B cell (primary cell): ENCODE measurements at regions not wholly inside any gene's neighbourhood (a gene's known extent, or its start where the extent isn't known, plus 50 kb on each side); places are given as distances from the start of the nearest gene placed in this dataset.

Experiments
- ATAC-seq: fragments of 200-7000 bp; cut with Tn5 transposase; one replicate; pipeline ENCODE4 v1.10.0; 2021; ENCODE audit warnings: low read depth, mild to moderate bottlenecking, moderate number of reproducible peaks, moderate library complexity
- CTCF ChIA-PET: fragments of 350-600 bp; sonication (Branson Sonifier 250); formaldehyde crosslinking; loops from one replicate; lab custom pipeline; 2021; ENCODE audit warnings: antibody characterized with exemption, inconsistent platforms; lab: Charles Lee
- POLR2A ChIA-PET: fragments of 350-600 bp; sonication (Branson Sonifier 250); formaldehyde crosslinking; loops from one replicate; lab custom pipeline; 2021; ENCODE audit warnings: antibody characterized with exemption; lab: Charles Lee
- DNase-seq: peaks from one replicate; pipeline ENCODE4 v3.0.0; 2013
- H2AFZ ChIP-seq: 2 replicates; pipeline ENCODE4 v1.6.1; 2012; ENCODE audit warnings: mild to moderate bottlenecking, low read depth, low read length; ENCODE audit not compliant: insufficient read depth, poor library complexity, severe bottlenecking
- H3K27ac ChIP-seq, 2 donors: 1 replicate in 1 of 2; 2 replicates in 1 of 2; pipeline ENCODE4 v1.5.1; 2012 to 2013; ENCODE audit warnings: low read length in 2 of 2, mild to moderate bottlenecking in 2 of 2, moderate library complexity in 1 of 2
- H3K27me3 ChIP-seq, 4 experiments: fragments of 200-600 bp in 1 of 4; sonication (generic) in 1 of 4; replicated peaks in 1 of 4; 1 replicate in 2 of 4; 2 replicates in 2 of 4; pipeline versions ENCODE4 v1.6.1 to v1.7.0; 2013 to 2016; ENCODE audit warnings: low read length in 3 of 4, mild to moderate bottlenecking in 2 of 4, mixed read lengths in 1 of 4, moderate library complexity in 1 of 4; ENCODE audit not compliant: insufficient read depth in 4 of 4, control insufficient read depth in 3 of 4; ENCODE audit errors: control extremely low read depth in 1 of 4
- H3K36me3 ChIP-seq, 2 experiments: replicated peaks in 1 of 2; 1 replicate in 1 of 2; 2 replicates in 1 of 2; pipeline versions ENCODE4 v1.6.1 to v1.7.1; 2013; ENCODE audit warnings: low read length in 1 of 2; ENCODE audit not compliant: insufficient read depth in 2 of 2, control insufficient read depth in 1 of 2; ENCODE audit errors: control extremely low read depth in 1 of 2, extremely low read depth in 1 of 2
- H3K4me1 ChIP-seq, 2 donors: fragments of 200-600 bp in 1 of 2; sonication (generic) in 1 of 2; 1 replicate in 1 of 2; 2 replicates in 1 of 2; pipeline versions ENCODE4 v1.5.1 to v1.6.1; 2013 to 2017; ENCODE audit warnings: low read length in 2 of 2; ENCODE audit not compliant: control insufficient read depth in 2 of 2, insufficient read depth in 2 of 2
- H3K4me2 ChIP-seq: replicated peaks from 2 replicates; pipeline ENCODE3; 2012; ENCODE audit warnings: mild to moderate bottlenecking, low read depth, low read length; ENCODE audit not compliant: poor library complexity, severe bottlenecking
- H3K4me3 ChIP-seq, 5 experiments: fragments of 200-600 bp in 1 of 5; sonication (generic) in 1 of 5; 1 replicate in 3 of 5; 2 replicates in 2 of 5; pipeline versions ENCODE4 v1.5.1 to v1.7.0; 2011 to 2016; ENCODE audit warnings: low read length in 4 of 5, mild to moderate bottlenecking in 4 of 5, low read depth in 2 of 5, control low read depth in 1 of 5, moderate library complexity in 1 of 5; ENCODE audit not compliant: insufficient read depth in 1 of 5; ENCODE audit errors: control extremely low read depth in 1 of 5, extremely low read depth in 1 of 5
- H3K79me2 ChIP-seq: fragments of 200-600 bp; sonication (generic); one replicate; pipeline ENCODE4 v1.6.0; 2016; ENCODE audit warnings: low read length; ENCODE audit not compliant: control insufficient read depth, insufficient read depth
- H3K9ac ChIP-seq: fragments of 200-600 bp; sonication (generic); 2 replicates; pipeline ENCODE4 v1.6.1; 2017; ENCODE audit warnings: mild to moderate bottlenecking, low read length, moderate library complexity
- H3K9me3 ChIP-seq, 3 donors: one replicate each; pipeline versions ENCODE4 v1.6.1 to v1.7.1; 2013; ENCODE audit warnings: low read length in 2 of 3; ENCODE audit not compliant: control insufficient read depth in 2 of 3, insufficient read depth in 1 of 3; ENCODE audit errors: control extremely low read depth in 1 of 3
- H4K20me1 ChIP-seq: 2 replicates; pipeline ENCODE4 v1.6.0; 2012; ENCODE audit warnings: mild to moderate bottlenecking, low read length; ENCODE audit not compliant: insufficient read depth, control insufficient read depth, poor library complexity, severe bottlenecking
- H3K27ac Mint-ChIP-seq: one replicate; pipeline ENCODE4 v1.8.0; 2021; ENCODE audit warnings: mixed read lengths
- H3K27me3 Mint-ChIP-seq: one replicate; pipeline ENCODE4 v1.8.0; 2021; ENCODE audit warnings: mixed read lengths
- H3K4me1 Mint-ChIP-seq: one replicate; pipeline ENCODE4 v1.8.0; 2021; ENCODE audit warnings: mixed read lengths
- H3K4me3 Mint-ChIP-seq: one replicate; pipeline ENCODE4 v1.8.0; 2021; ENCODE audit warnings: mixed read lengths
- H3K9me3 Mint-ChIP-seq: one replicate; pipeline ENCODE4 v1.8.0; 2022; ENCODE audit warnings: mixed read lengths; ENCODE audit not compliant: insufficient read depth
- EZH2 ChIP-seq: IDR thresholded peaks from 2 replicates; pipeline ENCODE4 v1.6.1; 2012; ENCODE audit warnings: borderline replicate concordance, low read depth, mild to moderate bottlenecking, moderate library complexity, low read length; ENCODE audit not compliant: insufficient read depth, poor library complexity, severe bottlenecking
- WGBS: methylation state at CpG from one replicate; pipeline ENCODE4 v1.1.5; 2013; ENCODE audit warnings: missing lambda C conversion rate; ENCODE audit not compliant: insufficient coverage; 5-methylcytosine and 5-hydroxymethylcytosine counted together
- intact Hi-C: fragments of 100-400 bp; cut with micrococcal nuclease; formaldehyde crosslinking; loops from one replicate; pipeline ENCODE4 v1.10.0; 2022
- TF ChIP-seq, protein P1 (sequence below): fragments of 200-600 bp; IDR thresholded peaks from one replicate; pipeline ENCODE4 v1.8.0; 2022; ENCODE audit warnings: antibody characterized with exemption, mild to moderate bottlenecking

DNA sequence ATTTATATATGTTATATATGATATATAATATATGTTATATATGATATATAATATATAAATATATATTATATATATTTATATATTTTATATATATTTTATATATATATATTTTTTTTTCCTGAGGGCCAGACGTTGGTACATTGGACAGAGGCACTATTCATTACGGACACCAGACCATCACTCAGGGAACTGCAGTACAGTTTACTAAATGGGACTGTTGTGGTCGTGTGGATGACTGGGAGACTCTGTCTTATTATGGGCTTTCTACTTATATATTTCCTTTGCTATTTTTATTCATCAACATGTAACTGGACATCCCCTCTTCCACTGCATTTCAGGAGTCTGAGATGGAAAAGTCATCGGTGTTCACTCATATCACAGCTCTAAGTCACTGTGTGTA is 87.1 kb upstream of the PRKCQ start:
- Mint-ChIP-seq H3K9me3 (no peaks in the 10 kb centered on the region), H3K27me3 (peaks cover 4% of the 10 kb centered on the region), H3K4me1 (no peaks in the 10 kb centered on the region), H3K27ac (no peak overlapping the region), H3K4me3 (no peak overlapping the region)
- ChIA-PET POLR2A (no interaction called here), CTCF (interaction anchor here (0.6 to 1.4 kb wide), 4 partner anchors 11 to 250 kb away, joined by 3 to 4 read pairs (median 3); no protein-coding TSS in a partner anchor)
- H2AFZ ChIP-seq = no peak overlapping the region
- H3K9ac ChIP-seq = no peak overlapping the region
- H3K9me3 ChIP-seq = no peaks in the 10 kb centered on the region
- DNase-seq (no peak), ATAC-seq (no peak)
- intact Hi-C loops = no loop called here
- no peaks in the 10 kb centered on the region for H3K4me1 ChIP-seq
- H3K4me3 ChIP-seq = no peak overlapping the region
- H3K79me2 ChIP-seq = no peaks in the 10 kb centered on the region
- no peak overlapping the region for H3K27ac ChIP-seq
- H3K4me2 ChIP-seq = no peak overlapping the region
- TF ChIP-seq EZH2 = no peak
- TF ChIP-seq, protein P1, sequence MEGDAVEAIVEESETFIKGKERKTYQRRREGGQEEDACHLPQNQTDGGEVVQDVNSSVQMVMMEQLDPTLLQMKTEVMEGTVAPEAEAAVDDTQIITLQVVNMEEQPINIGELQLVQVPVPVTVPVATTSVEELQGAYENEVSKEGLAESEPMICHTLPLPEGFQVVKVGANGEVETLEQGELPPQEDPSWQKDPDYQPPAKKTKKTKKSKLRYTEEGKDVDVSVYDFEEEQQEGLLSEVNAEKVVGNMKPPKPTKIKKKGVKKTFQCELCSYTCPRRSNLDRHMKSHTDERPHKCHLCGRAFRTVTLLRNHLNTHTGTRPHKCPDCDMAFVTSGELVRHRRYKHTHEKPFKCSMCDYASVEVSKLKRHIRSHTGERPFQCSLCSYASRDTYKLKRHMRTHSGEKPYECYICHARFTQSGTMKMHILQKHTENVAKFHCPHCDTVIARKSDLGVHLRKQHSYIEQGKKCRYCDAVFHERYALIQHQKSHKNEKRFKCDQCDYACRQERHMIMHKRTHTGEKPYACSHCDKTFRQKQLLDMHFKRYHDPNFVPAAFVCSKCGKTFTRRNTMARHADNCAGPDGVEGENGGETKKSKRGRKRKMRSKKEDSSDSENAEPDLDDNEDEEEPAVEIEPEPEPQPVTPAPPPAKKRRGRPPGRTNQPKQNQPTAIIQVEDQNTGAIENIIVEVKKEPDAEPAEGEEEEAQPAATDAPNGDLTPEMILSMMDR = no peak
- no CpG with 5 or more reads among the region's 4 CpGs for WGBS
- no peaks in the 10 kb centered on the region for H3K36me3 ChIP-seq
- no peaks in the 10 kb centered on the region for H4K20me1 ChIP-seq
- peaks cover 0 to 6% (median 0%) of the 10 kb centered on the region in 4 experiments for H3K27me3 ChIP-seq

DNA sequence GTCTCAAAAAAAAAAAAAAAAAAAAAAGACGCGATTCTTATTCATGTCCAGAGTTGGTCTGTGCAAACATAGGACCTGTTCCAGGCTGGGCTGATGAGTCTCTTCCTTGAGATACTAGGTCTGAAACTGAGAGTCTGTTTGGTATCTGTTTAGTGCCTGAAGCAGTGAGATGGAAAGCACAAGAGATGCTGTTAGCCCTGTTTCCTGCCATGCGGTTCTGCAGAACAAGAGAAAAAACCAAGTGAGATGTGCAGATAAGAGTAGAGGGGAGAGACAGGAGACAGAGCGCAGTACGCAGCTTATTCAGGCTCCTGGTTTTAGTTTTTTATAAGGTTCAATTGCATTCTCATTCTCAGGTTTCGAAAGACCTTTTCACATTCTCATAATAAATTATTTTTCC is 85.8 kb upstream of the PRKCQ start:
- Histone ChIP-seq H3K79me2 (no peaks in the 10 kb centered on the region), H3K9me3 (no peaks in the 10 kb centered on the region), H2AFZ (no peak overlapping the region), H4K20me1 (no peaks in the 10 kb centered on the region), H3K4me1 (no peaks in the 10 kb centered on the region), H3K36me3 (no peaks in the 10 kb centered on the region), H3K4me3 (no peak overlapping the region), H3K27ac (no peak overlapping the region), H3K27me3 (peaks cover 0 to 6% (median 0%) of the 10 kb centered on the region in 4 experiments), H3K4me2 (no peak overlapping the region), H3K9ac (no peak overlapping the region)
- intact Hi-C loops = no loop called here
- no peaks in the 10 kb centered on the region for H3K9me3 Mint-ChIP-seq
- CTCF ChIA-PET = interaction anchor here (0.7 to 1.0 kb wide), 3 partner anchors 13 to 1844 kb away, joined by 3 to 5 read pairs (median 4); no protein-coding TSS in a partner anchor
- DNase-seq (no peak), ATAC-seq (no peak)
- peaks cover 3% of the 10 kb centered on the region for H3K27me3 Mint-ChIP-seq
- TF ChIP-seq, protein P1 = no peak
- TF ChIP-seq EZH2 = no peak
- 14% methylated on average over 1 of the region's 6 CpGs for WGBS
- H3K27ac Mint-ChIP-seq = no peak overlapping the region
- no peak overlapping the region for H3K4me3 Mint-ChIP-seq
- POLR2A ChIA-PET = no interaction called here
- no peaks in the 10 kb centered on the region for H3K4me1 Mint-ChIP-seq
